H9 (cell line): ENCODE measurements at regions not wholly inside any gene's neighbourhood (a gene's known extent, or its start where the extent isn't known, plus 50 kb on each side); places are given as distances from the start of the nearest gene placed in this dataset.
"Not testable (repeated sequence)": the region's sequence is repeated elsewhere in the genome, so short reads cannot be mapped to it uniquely, and the experiment has no call there.

Experiments used
- DNase-seq: peaks from one replicate; pipeline ENCODE4 v3.0.0-alpha.2; 2017
- H2AFZ ChIP-seq: one replicate; pipeline ENCODE4 v1.6.1; 2013; ENCODE audit warnings: mild to moderate bottlenecking, low read length, control low read depth, moderate library complexity
- H2AK5ac ChIP-seq: 2 replicates; pipeline ENCODE4 v1.6.1; 2013; ENCODE audit warnings: low read length, control low read depth, mixed read lengths; ENCODE audit not compliant: insufficient read length
- H2BK120ac ChIP-seq: one replicate; pipeline ENCODE4 v1.6.1; 2013; ENCODE audit warnings: low read depth, mild to moderate bottlenecking, low read length, control low read depth, inconsistent platforms; ENCODE audit not compliant: poor library complexity, severe bottlenecking
- H2BK12ac ChIP-seq: 2 replicates; pipeline ENCODE4 v1.6.1; 2013; ENCODE audit warnings: low read length, control low read depth, mixed read lengths, low read depth; ENCODE audit not compliant: insufficient read length
- H2BK15ac ChIP-seq: 2 replicates; pipeline ENCODE4 v1.6.1; 2013; ENCODE audit warnings: low read depth, low read length, control low read depth
- H2BK20ac ChIP-seq: one replicate; pipeline ENCODE4 v1.6.1; 2013; ENCODE audit warnings: low read depth, mild to moderate bottlenecking, low read length, control low read depth, inconsistent platforms; ENCODE audit not compliant: poor library complexity, severe bottlenecking
- H2BK5ac ChIP-seq: 2 replicates; pipeline ENCODE4 v1.6.1; 2013; ENCODE audit warnings: low read length, control low read depth, mixed read lengths; ENCODE audit not compliant: insufficient read length
- H3K14ac ChIP-seq: 2 replicates; pipeline ENCODE4 v1.6.1; 2013; ENCODE audit warnings: low read length, control low read depth; ENCODE audit not compliant: insufficient read depth
- H3K18ac ChIP-seq: 2 replicates; pipeline ENCODE4 v1.6.1; 2013; ENCODE audit warnings: low read depth, mild to moderate bottlenecking, mixed read lengths, low read length, control low read depth; ENCODE audit not compliant: insufficient read length
- H3K23ac ChIP-seq: 2 replicates; pipeline ENCODE4 v1.6.1; 2013; ENCODE audit warnings: low read length, control low read depth, mixed read lengths, low read depth; ENCODE audit not compliant: insufficient read length
- H3K23me2 ChIP-seq: 2 replicates; pipeline ENCODE4 v1.6.1; 2013; ENCODE audit warnings: low read depth, mild to moderate bottlenecking, mixed read lengths, low read length, control low read depth; ENCODE audit not compliant: insufficient read length, poor library complexity, severe bottlenecking
- H3K27ac ChIP-seq: 2 replicates; pipeline ENCODE4 v1.5.1; 2013; ENCODE audit warnings: low read length, control low read depth, mixed read lengths, low read depth; ENCODE audit not compliant: insufficient read length
- H3K27me3 ChIP-seq: 2 replicates; pipeline ENCODE4 v1.6.1; 2013; ENCODE audit warnings: low read length, control low read depth, inconsistent platforms; ENCODE audit not compliant: insufficient read depth
- H3K4ac ChIP-seq: 2 replicates; pipeline ENCODE4 v1.6.1; 2013; ENCODE audit warnings: low read depth, mild to moderate bottlenecking, control low read depth, inconsistent platforms, low read length, moderate library complexity
- H3K4me1 ChIP-seq: 2 replicates; pipeline ENCODE4 v1.6.1; 2013; ENCODE audit warnings: low read length, control low read depth, inconsistent platforms; ENCODE audit not compliant: insufficient read depth
- H3K4me2 ChIP-seq: 2 replicates; pipeline ENCODE4 v1.6.1; 2013; ENCODE audit warnings: low read length, control low read depth, mixed read lengths; ENCODE audit not compliant: insufficient read length, insufficient read depth
- H3K56ac ChIP-seq: 2 replicates; pipeline ENCODE4 v1.6.1; 2013; ENCODE audit warnings: low read depth, mild to moderate bottlenecking, mixed read lengths, low read length, control low read depth; ENCODE audit not compliant: insufficient read length
- H3K79me1 ChIP-seq: 2 replicates; pipeline ENCODE4 v1.6.1; 2013; ENCODE audit warnings: low read depth, mild to moderate bottlenecking, moderate library complexity, low read length, control low read depth, inconsistent platforms; ENCODE audit not compliant: insufficient read depth, poor library complexity, severe bottlenecking
- H3K79me2 ChIP-seq: 2 replicates; pipeline ENCODE4 v1.6.1; 2013; ENCODE audit warnings: low read length, control low read depth, inconsistent platforms; ENCODE audit not compliant: insufficient read depth
- H3K9ac ChIP-seq: 2 replicates; pipeline ENCODE4 v1.6.1; 2013; ENCODE audit warnings: low read length, control low read depth, mixed read lengths; ENCODE audit not compliant: insufficient read length; ENCODE audit errors: extremely low read depth
- H3K9me3 ChIP-seq: one replicate; pipeline ENCODE4 v1.6.1; 2013; ENCODE audit warnings: low read depth, low read length, inconsistent platforms; ENCODE audit not compliant: control insufficient read depth
- H3T11ph ChIP-seq: one replicate; pipeline ENCODE4 v1.6.1; 2013; ENCODE audit warnings: mild to moderate bottlenecking, low read length, control low read depth, inconsistent platforms
- H4K20me1 ChIP-seq: one replicate; pipeline ENCODE4 v1.6.1; 2013; ENCODE audit not compliant: control insufficient read depth, insufficient read length, insufficient read depth
- H4K5ac ChIP-seq: 2 replicates; pipeline ENCODE4 v1.6.1; 2013; ENCODE audit warnings: low read depth, mild to moderate bottlenecking, mixed read lengths, low read length, control low read depth; ENCODE audit not compliant: insufficient read length
- H4K8ac ChIP-seq: replicated peaks from 2 replicates; pipeline ENCODE4 v1.6.1; 2013; ENCODE audit warnings: low read length, control low read depth, mixed read lengths, low read depth; ENCODE audit not compliant: insufficient read length
- H4K91ac ChIP-seq: 2 replicates; pipeline ENCODE4 v1.6.1; 2013; ENCODE audit warnings: low read depth, mild to moderate bottlenecking, moderate library complexity, mixed read lengths, low read length, control low read depth; ENCODE audit not compliant: insufficient read length
- H3K27ac Mint-ChIP-seq, 3 experiments: 2 replicates in 2 of 3; 3 replicates in 1 of 3; pipeline ENCODE4 v1.8.0; 2020 to 2021; ENCODE audit warnings: mixed read lengths in 3 of 3, mild to moderate bottlenecking in 1 of 3, moderate library complexity in 1 of 3
- H3K27me3 Mint-ChIP-seq: 2 replicates; pipeline ENCODE4 v1.8.0; 2021; ENCODE audit warnings: low read depth, mild to moderate bottlenecking, moderate library complexity, mixed read lengths
- H3K36me3 Mint-ChIP-seq, 3 experiments: 2 replicates in 2 of 3; 3 replicates in 1 of 3; pipeline ENCODE4 v1.8.0; 2020 to 2021; ENCODE audit warnings: low read depth in 3 of 3, mixed read lengths in 3 of 3; ENCODE audit not compliant: insufficient read depth in 1 of 3
- H3K4me1 Mint-ChIP-seq, 2 experiments: 2 replicates each; pipeline ENCODE4 v1.8.0; 2020; ENCODE audit warnings: mixed read lengths in 2 of 2
- H3K4me3 Mint-ChIP-seq, 2 experiments: 2 replicates in 1 of 2; 3 replicates in 1 of 2; pipeline ENCODE4 v1.8.0; 2020 to 2021; ENCODE audit warnings: mild to moderate bottlenecking in 2 of 2, mixed read lengths in 2 of 2, moderate library complexity in 1 of 2
- H3K9me3 Mint-ChIP-seq, 2 experiments: 2 replicates in 1 of 2; 3 replicates in 1 of 2; pipeline ENCODE4 v1.8.0; 2020; ENCODE audit warnings: mild to moderate bottlenecking in 2 of 2, mixed read lengths in 2 of 2, moderate library complexity in 1 of 2
- WGBS: extraction: QIAGEN DNeasy Blood & Tissue Kit; methylation state at CpG from one replicate; pipeline ENCODE4 v1.1.7; 2013; ENCODE audit warnings: missing lambda C conversion rate, low lambda C conversion rate, mixed read lengths; ENCODE audit not compliant: insufficient read length; ENCODE audit errors: extremely low coverage; 5-methylcytosine and 5-hydroxymethylcytosine counted together

DNA sequence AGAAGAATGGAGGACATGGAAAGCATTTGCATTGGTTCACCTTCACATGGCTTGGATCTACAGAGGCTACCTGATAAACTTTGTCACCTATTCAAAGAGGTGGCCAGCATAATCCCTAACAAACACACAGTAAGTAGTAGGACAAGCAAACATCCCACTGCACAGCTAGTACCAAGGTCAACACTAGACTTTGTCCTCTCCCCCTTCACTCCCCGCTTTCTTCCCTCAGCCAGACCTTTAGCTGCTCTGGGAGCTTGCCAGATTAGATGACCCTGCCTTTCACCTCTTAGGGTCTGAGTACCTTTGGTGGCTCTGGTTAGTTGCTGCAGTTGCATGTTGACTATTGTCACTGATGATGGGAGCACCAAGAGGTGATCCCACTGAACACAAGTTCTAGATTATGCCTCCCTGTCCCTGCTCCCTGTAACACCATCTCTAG is 211.3 kb downstream of the CCDC74A start:
- not testable (repeated sequence) for H3K4me2 ChIP-seq, H3K27me3 Mint-ChIP-seq, H3K4me1 Mint-ChIP-seq, H3K79me2 ChIP-seq, H4K20me1 ChIP-seq, H3K56ac ChIP-seq, H3K27ac Mint-ChIP-seq, H3K36me3 Mint-ChIP-seq, H2AFZ ChIP-seq, H3K27me3 ChIP-seq, H3K14ac ChIP-seq, H3T11ph ChIP-seq, H3K18ac ChIP-seq, H3K9me3 Mint-ChIP-seq, H3K9ac ChIP-seq, H4K91ac ChIP-seq, H4K8ac ChIP-seq, H3K23ac ChIP-seq, H4K5ac ChIP-seq, H3K4ac ChIP-seq, H2BK5ac ChIP-seq, H3K27ac ChIP-seq, H3K9me3 ChIP-seq, H3K4me3 Mint-ChIP-seq, H2BK15ac ChIP-seq, H3K4me1 ChIP-seq, H2BK12ac ChIP-seq, H2BK120ac ChIP-seq, H2AK5ac ChIP-seq, H3K79me1 ChIP-seq, H2BK20ac ChIP-seq, H3K23me2 ChIP-seq, DNase-seq
- WGBS: no CpG with 5 or more reads among the region's 1 CpG
